Activated B cell treated with CpG ODN at 0.5 μM for 24 hours (primary cell): ENCODE measurements at regions not wholly inside any gene's neighbourhood (a gene's known extent, or its start where the extent isn't known, plus 50 kb on each side); places are given as distances from the start of the nearest gene placed in this dataset.

Source experiments
- ATAC-seq: fragments of 200-7000 bp; cut with Tn5 transposase; one replicate; pipeline ENCODE4 v1.10.0; 2021; ENCODE audit warnings: low read depth, mild to moderate bottlenecking, moderate library complexity
- CTCF ChIA-PET: fragments of 350-600 bp; sonication (Branson Sonifier 250); formaldehyde crosslinking; loops from one replicate; lab custom pipeline; 2021; ENCODE audit warnings: antibody characterized with exemption; lab: Charles Lee
- POLR2A ChIA-PET: fragments of 350-600 bp; sonication (Branson Sonifier 250); formaldehyde crosslinking; loops from one replicate; lab custom pipeline; 2021; ENCODE audit warnings: antibody characterized with exemption; lab: Charles Lee
- DNase-seq: peaks from one replicate; pipeline ENCODE4 v3.0.0; 2022
- H3K27ac Mint-ChIP-seq: one replicate; pipeline ENCODE4 v1.8.0; 2020; ENCODE audit warnings: mixed read lengths
- H3K27me3 Mint-ChIP-seq: one replicate; pipeline ENCODE4 v1.8.0; 2021; ENCODE audit warnings: mixed read lengths
- H3K36me3 Mint-ChIP-seq: one replicate; pipeline ENCODE4 v1.8.0; 2021; ENCODE audit warnings: low read depth, mixed read lengths
- H3K4me1 Mint-ChIP-seq: one replicate; pipeline ENCODE4 v1.8.0; 2021; ENCODE audit warnings: mixed read lengths
- H3K4me3 Mint-ChIP-seq: one replicate; pipeline ENCODE4 v1.8.0; 2020; ENCODE audit warnings: mild to moderate bottlenecking, mixed read lengths
- H3K9me3 Mint-ChIP-seq: one replicate; pipeline ENCODE4 v1.8.0; 2020; ENCODE audit warnings: mixed read lengths
- CTCF ChIP-seq: fragments of 200-600 bp; IDR thresholded peaks from one replicate; pipeline ENCODE4 v1.8.0; 2022; ENCODE audit warnings: antibody characterized with exemption, mild to moderate bottlenecking
- intact Hi-C: fragments of 100-400 bp; cut with micrococcal nuclease; formaldehyde crosslinking; loops from one replicate; pipeline ENCODE4 v1.15.1; 2024

DNA sequence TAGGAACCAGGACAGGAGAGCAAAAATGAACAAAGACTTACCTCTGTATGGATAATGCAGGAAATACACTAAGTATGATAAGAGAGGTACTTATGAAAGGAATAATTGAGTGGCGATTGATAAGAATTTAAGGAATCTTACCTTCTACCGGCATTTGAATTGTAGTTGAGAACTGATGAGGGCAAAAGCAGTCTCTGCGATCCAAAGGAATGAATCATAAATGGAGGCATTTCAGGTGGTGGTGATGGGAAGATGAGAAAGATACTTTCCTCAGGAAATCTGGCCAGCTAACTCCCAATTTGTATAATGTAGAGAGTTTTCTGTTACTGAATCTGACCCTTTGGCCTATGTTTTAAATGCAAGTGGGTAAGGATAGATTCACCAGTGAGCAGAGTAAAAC is 71.9 kb upstream of the C11orf87 start:
- CTCF ChIA-PET: no interaction called here

GRCh38 chr11:109362059-109362458 is 59.9 kb upstream of the C11orf87 start:
- H3K4me1 Mint-ChIP-seq: no peaks in the 10 kb centered on the region
- H3K9me3 Mint-ChIP-seq: no peaks in the 10 kb centered on the region
- intact Hi-C loops: no loop called here
- H3K27ac Mint-ChIP-seq: no peak overlapping the region
- TF ChIP-seq CTCF: no peak
- ChIA-PET POLR2A (no interaction called here), CTCF (no interaction called here)
- no peak overlapping the region for H3K4me3 Mint-ChIP-seq
- ATAC-seq (no peak), DNase-seq (no peak)
- no peaks in the 10 kb centered on the region for H3K36me3 Mint-ChIP-seq
- no peaks in the 10 kb centered on the region for H3K27me3 Mint-ChIP-seq

More for the DNA sequence above, 71.9 kb upstream of the C11orf87 start:
- intact Hi-C loops: no loop called here
- H3K4me1 Mint-ChIP-seq: no peaks in the 10 kb centered on the region
- H3K4me3 Mint-ChIP-seq: no peak overlapping the region
- no peak overlapping the region for H3K27ac Mint-ChIP-seq
- no peaks in the 10 kb centered on the region for H3K36me3 Mint-ChIP-seq
- no peak for TF ChIP-seq CTCF
- H3K9me3 Mint-ChIP-seq: no peaks in the 10 kb centered on the region
- POLR2A ChIA-PET: no interaction called here
- no peak for ATAC-seq
- no peaks in the 10 kb centered on the region for H3K27me3 Mint-ChIP-seq
- no peak for DNase-seq

DNA sequence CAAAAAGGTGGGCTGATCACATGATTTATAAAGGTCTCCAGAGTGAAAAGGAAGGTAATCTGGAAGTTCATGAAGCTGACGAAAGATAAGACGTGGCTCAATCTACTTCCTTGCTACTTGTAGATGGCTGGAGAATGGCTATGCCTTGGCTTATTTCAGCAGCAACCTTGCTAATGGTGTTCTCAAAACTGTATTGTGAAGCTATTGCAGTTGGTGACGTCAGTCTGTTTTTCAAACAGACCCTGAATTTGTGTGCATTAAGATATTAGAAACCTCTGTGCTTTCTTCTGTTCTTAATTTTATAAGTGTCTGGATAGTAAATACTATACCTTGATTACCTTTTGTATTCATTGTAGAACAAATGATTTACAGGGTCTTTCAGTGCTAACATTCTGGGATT is 58.3 kb upstream of the C11orf87 start:
- H3K27me3 Mint-ChIP-seq: no peaks in the 10 kb centered on the region
- H3K36me3 Mint-ChIP-seq: no peaks in the 10 kb centered on the region
- peaks cover 3% of the 10 kb centered on the region for H3K9me3 Mint-ChIP-seq
- intact Hi-C loops: no loop called here
- no peak overlapping the region for H3K4me3 Mint-ChIP-seq
- ATAC-seq: no peak
- no peaks in the 10 kb centered on the region for H3K4me1 Mint-ChIP-seq
- ChIA-PET POLR2A (no interaction called here), CTCF (no interaction called here)
- H3K27ac Mint-ChIP-seq: no peak overlapping the region
- DNase-seq: no peak
- TF ChIP-seq CTCF: no peak

GRCh38 chr11:109364851-109365250 is 57.1 kb upstream of the C11orf87 start:
- POLR2A ChIA-PET: no interaction called here
- DNase-seq: no peak
- no peak for TF ChIP-seq CTCF
- ATAC-seq: no peak
- Mint-ChIP-seq H3K4me3 (no peak overlapping the region), H3K36me3 (no peaks in the 10 kb centered on the region), H3K27me3 (no peaks in the 10 kb centered on the region), H3K27ac (no peak overlapping the region), H3K4me1 (no peaks in the 10 kb centered on the region), H3K9me3 (peaks cover 10% of the 10 kb centered on the region)
- intact Hi-C loops: no loop called here
- CTCF ChIA-PET: no interaction called here

GRCh38 chr11:109371444-109372176 is 50.4 kb upstream of the C11orf87 start:
- peaks cover 13% of the 10 kb centered on the region for H3K9me3 Mint-ChIP-seq
- ChIA-PET CTCF (no interaction called here), POLR2A (no interaction called here)
- intact Hi-C loops: no loop called here
- H3K27me3 Mint-ChIP-seq: no peaks in the 10 kb centered on the region
- TF ChIP-seq CTCF: no peak
- no peaks in the 10 kb centered on the region for H3K36me3 Mint-ChIP-seq
- H3K27ac Mint-ChIP-seq: no peak overlapping the region
- ATAC-seq (no peak), DNase-seq (no peak)
- no peak overlapping the region for H3K4me3 Mint-ChIP-seq
- no peaks in the 10 kb centered on the region for H3K4me1 Mint-ChIP-seq
